H1 (cell line): ENCODE measurements at regions not wholly inside any gene's neighbourhood (a gene's known extent, or its start where the extent isn't known, plus 50 kb on each side); places are given as distances from the start of the nearest gene placed in this dataset.

Experiments used
- ATF3 ChIP-seq: IDR thresholded peaks from 2 replicates; pipeline ENCODE4 v1.6.1; 2011; ENCODE audit warnings: low read depth, mild to moderate bottlenecking, low read length; ENCODE audit not compliant: insufficient read depth

GRCh38 chr13:85738696-85739320, 60.4 kb downstream of the SLITRK6 start (continued):
- TF ChIP-seq ATF3: no peak
